ENCODE measurements at regions not wholly inside any gene's neighbourhood (a gene's known extent, or its start where the extent isn't known, plus 50 kb on each side); places are given as distances from the start of the nearest gene placed in this dataset.

DNA sequence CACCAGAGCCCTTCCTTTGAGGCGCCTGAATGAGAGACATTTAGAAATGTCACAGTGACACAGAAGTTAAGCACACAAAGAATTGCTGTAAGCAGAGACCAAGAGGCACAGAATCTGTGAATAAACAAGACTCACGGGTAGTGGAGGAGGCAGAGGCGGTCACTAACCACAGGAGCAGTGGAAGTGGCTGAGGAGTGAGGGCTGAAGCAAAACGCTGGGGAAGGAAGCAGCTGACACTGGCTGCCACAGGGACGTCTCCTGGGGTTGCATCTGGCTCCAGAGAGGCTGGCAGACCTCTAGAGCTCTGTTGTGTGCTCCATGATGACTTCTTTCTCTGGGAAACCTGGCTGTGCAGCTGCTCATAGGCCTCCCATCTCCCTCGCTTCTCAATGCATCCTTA, 65.0 kb upstream of the SLC2A12 start:
- DNase-seq (ENCODE audit: low spot score) = no peak

DNA sequence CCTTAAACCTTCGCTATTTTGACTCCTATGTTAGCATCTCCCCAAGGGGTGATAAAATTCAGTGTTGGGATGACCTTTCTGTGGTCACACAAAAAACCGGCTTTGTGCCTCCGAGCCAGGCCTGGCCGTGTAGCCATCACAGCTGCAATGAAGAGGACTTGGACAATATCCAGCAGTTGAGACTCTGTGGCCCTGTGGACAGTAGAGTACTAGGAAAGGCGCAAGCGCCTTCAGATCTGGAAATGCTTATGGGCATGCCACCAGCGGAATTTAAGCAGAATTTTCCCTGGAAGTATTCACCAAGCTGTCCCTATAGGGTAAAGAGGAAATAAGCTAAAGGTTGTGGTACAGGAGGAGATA, 63.3 kb upstream of the SLC2A12 start:
- DNase-seq (ENCODE audit: low spot score) = no peak

DNA sequence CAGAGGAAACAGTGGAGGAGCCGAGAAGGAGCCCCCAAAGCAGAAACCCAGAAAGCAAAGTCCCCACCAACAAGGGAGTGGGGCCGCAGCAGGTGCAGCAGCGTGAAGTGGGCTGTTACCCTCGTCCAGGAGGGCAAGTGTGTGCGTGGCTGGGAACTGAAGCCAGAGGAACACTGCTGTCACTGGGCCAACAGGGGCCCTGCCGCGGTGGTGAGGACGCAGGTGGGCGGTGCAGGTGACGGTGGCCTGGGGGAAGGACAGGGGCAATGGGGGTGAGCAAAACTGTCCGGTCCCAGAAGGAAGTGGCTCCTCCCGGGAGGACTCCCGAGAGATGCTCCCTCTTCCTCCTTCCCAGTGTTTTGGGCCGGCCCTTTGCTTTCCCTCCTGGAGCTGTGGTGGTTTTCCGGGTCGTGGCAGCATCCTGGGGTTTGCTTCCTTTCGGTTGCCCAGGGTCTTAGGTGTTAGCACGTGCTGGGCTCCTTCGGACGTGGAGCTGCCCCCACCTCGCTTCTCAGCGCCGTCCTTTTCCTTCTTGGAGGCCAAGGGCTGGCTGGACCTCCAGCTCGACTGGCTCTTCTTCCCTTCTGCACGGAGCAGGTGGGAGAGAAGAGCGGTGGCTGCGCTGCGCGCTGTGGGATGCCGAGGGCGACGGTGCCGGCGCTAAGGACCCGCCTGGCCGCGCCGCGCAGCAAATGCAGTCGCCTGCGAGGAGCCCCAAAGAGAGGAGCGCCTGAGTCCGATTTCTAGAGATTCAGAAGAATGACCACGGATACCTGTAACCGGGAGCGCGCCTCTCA, 62.7 kb upstream of the SLC2A12 start:
- DNase-seq (ENCODE audit: low spot score) = no peak

DNA sequence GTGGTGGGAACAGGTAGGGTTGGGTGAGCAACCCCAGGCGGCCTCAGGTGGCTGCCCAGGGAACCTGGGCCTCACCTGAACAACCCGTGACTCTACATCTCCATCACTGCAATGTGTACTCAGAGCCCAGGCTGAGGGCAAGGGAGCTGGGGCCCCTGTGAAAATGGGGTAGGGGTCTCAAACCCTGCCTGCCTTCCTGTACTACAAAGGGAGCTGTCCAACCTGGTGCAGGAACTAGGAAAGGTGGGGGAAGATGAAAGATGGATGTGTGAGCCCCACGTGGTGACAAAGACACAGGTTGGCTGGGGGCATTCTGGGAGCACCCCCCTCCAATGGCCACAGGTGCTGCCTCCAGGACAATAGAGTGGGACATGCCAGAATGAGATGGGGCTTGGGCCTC, 62.1 kb upstream of the SLC2A12 start:
- DNase-seq (ENCODE audit: low spot score) = no peak

DNA sequence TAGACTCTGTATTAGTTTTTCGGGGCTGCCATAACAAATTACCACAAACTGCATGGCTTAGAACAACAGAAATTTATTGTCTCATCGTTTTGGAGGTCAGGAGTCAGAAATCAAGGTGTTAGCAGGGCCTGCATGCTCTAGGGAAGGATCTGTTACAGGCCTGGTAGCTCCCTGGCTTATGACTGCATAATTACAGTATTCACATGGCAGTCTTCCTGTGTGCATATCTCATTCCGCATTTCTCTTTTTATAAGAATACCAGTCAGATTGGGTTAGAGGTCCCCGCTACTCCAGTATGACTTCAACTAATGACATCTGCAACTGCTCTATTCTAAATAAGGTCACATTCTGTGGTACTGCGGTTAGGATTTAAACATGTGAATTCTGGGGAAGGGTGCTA, 59.3 kb upstream of the SLC2A12 start:
- no peak for DNase-seq (ENCODE audit: low spot score)

GRCh38 chr6:134111062-134111677, 58.7 kb upstream of the SLC2A12 start:
- peak; percentile 30 for DNase-seq (ENCODE audit: low spot score)

GRCh38 chr6:134106702-134107101, 54.3 kb upstream of the SLC2A12 start:
- no peak for DNase-seq (ENCODE audit: low spot score)

DNA sequence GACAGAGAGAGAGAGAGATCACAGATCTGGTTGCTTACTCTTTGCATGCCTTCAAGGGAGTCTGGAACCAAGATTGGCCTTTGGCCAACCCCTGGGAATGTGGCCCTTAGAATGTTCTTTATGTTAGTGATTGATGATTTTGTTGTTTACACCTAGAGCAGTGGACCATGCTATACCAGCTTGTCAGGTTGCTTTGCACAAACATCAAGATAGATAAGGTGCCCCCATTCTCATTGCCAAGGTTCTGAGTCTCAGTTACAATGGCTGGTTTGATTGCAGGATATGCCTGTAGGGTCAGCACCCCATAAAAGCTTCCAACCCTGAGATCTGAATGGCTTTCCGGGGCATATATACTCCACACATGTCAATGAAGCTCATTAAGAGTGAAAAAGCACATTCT, 53.5 kb upstream of the SLC2A12 start:
- no peak for DNase-seq (ENCODE audit: low spot score)

DNA sequence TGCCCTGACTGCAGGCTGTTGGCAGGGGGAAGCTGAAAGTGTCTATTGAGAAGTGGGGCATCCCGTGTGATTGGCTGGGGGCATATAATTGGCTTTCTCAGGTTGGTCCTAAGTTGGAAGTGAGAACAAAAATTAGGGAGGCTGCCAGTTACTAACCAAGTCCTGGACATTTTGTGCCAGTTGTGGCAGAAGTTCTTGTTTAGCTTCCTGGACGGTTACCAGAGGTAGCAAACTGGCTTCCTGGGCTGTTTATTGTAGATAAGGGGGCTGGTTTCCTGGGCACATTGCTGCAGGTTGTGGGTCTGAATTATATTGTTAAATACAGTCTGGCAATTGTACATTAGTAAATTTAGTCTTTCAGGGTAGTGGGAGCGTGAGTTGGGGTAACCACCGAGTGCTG, 50.6 kb upstream of the SLC2A12 start:
- DNase-seq (ENCODE audit: low spot score) = no peak

Measured in mucosa of gallbladder (tissue), 1 donor.